ENCODE measurements at regions not wholly inside any gene's neighbourhood (a gene's known extent, or its start where the extent isn't known, plus 50 kb on each side); places are given as distances from the start of the nearest gene placed in this dataset.

GRCh38 chr4:12416755-12417154 is 988.1 kb upstream of the HS3ST1 start:
- TF ChIP-seq CTCF (IDR thresholded peaks at IDR 0.05; ENCODE audit: low read length), result no peak
- TF ChIP-seq EZH2 (optimal IDR thresholded peaks at IDR 0.05; ENCODE audit: low read depth, low read length), result no peak
